ENCODE measurements at regions not wholly inside any gene's neighbourhood (a gene's known extent, or its start where the extent isn't known, plus 50 kb on each side); places are given as distances from the start of the nearest gene placed in this dataset.

GRCh38 chr5:114184006-114184405 is 177.9 kb upstream of the KCNN2 start:
- DNase-seq = no peak

DNA sequence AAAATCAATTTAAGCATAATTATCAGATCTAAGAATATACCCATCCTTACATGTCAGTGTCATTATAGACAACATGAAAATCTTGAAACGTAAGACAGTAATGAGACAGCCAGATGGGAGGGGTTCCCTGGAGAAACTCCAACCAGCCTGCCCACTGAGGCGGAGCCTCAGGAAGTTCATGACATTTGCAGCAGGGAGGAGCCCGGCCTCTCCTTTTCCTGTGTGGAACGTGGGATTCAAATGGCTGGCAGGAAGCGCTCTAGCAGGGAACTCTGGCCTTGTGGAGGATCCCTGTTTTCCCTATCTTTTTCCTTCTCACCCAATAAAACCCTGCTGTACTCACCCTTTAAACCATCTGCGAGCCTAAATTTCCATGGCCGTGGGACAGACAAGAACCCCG is 176.6 kb upstream of the KCNN2 start:
- no peak for DNase-seq

- no peak for DNase-seq
These were observed 170.4 kb upstream of the KCNN2 start for GRCh38 chr5:114191441-114191840.

GRCh38 chr5:114192108-114192507 is 169.8 kb upstream of the KCNN2 start:
- DNase-seq = no peak

- no peak for DNase-seq
These were observed 160.5 kb upstream of the KCNN2 start for GRCh38 chr5:114201332-114201731.

DNA sequence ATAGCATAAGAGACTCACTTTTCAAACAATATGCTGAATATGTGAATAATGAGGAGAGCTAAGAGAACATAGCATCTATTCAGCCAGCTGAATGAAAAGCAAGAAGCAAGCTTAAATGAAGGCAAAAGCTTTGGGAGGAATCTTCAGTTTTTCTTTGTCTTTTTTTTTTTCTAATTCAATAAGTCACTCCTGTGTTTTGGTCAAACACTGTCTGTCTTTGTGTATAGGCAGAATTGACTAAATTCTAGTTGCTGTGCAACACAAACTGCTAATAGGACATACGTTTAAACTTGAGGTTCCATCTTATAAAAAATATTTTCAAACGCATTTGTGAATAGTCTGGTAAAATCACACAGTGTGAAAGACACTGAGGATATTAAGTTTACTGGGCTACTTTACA is 156.9 kb upstream of the KCNN2 start:
- DNase-seq = no peak

GRCh38 chr5:114206640-114207039 is 155.2 kb upstream of the KCNN2 start:
- DNase-seq = no peak

DNA sequence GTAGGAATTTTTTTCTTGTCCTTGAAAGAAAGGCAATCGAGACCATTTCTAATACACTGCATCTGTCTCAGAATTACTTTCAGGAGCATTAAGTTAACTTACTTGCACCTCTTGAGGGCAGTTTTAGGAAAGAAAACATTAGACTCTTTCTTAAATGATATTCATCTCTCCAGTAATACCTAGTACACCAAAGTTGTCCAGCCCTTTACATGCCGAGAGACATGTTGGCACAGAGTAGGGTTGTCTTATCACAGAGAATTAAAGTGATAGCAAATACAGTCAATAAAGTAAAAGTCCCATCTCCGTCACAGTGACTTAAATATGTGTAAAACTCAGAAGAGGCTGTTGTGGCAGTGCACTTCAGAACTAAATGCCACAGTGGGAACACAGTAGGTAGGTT is 154.3 kb upstream of the KCNN2 start:
- DNase-seq = no peak

GRCh38 chr5:114208120-114208519 is 153.8 kb upstream of the KCNN2 start:
- no peak for DNase-seq

- DNase-seq = no peak
These were observed 153.3 kb upstream of the KCNN2 start for GRCh38 chr5:114208588-114208987.

DNA sequence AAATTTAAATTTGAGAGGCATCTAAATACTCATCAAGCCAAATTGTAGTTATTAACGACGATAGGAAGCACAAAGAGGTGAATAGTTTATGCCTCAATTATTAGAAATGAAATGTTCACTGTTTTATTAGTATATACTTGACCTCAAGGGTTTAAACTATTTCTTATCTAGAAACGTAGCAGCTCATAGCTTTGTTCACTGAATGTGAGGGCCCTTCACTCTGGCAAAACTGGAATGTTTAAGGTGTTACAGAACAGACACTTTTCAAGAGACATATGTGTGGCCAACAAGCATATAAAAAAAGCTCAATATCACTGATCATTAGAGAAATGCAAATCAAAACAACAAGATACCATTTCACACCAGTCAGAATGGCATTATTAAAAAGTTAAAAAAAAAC is 151.2 kb upstream of the KCNN2 start:
- DNase-seq = no peak

GRCh38 chr5:114221807-114222206 is 140.1 kb upstream of the KCNN2 start:
- no peak for DNase-seq

DNA sequence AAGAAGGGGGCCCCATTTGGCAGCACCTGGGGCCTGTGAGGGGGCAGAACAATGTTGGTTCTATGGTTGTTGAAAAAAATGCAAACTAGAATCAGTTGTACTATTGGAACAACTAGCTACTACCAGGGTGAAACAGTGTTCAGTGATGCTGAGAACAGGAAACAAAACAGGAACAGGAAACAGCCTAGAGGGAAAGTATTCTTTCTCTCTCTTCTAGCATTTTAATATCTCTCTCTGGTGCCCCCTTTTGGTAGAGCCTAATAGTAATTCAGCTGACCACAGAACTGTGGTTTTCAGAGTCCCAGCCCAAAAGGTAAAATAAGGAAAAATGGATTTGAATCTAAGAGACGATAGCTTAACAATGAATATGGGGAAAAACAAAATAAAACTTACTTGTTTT is 138.0 kb upstream of the KCNN2 start:
- no peak for DNase-seq

DNA sequence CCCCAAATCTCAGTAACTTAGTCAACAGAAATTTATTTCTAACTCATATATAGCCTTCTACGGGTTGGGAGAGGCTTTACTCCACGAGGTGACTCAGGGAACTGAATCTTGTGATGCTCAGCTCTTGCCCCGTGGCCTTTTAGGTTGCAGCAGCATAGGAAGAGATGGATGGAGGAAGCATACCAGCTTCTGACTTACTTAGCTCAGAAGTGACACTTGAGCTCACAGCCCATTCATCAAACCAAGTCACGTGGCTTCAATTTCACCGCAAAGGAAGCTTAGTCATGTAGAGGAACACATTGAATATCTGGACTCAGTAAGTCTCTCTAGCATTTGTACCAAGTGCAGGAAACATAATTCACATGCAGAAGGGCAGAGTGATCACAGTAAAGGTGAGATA is 124.1 kb upstream of the KCNN2 start:
- no peak for DNase-seq

DNA sequence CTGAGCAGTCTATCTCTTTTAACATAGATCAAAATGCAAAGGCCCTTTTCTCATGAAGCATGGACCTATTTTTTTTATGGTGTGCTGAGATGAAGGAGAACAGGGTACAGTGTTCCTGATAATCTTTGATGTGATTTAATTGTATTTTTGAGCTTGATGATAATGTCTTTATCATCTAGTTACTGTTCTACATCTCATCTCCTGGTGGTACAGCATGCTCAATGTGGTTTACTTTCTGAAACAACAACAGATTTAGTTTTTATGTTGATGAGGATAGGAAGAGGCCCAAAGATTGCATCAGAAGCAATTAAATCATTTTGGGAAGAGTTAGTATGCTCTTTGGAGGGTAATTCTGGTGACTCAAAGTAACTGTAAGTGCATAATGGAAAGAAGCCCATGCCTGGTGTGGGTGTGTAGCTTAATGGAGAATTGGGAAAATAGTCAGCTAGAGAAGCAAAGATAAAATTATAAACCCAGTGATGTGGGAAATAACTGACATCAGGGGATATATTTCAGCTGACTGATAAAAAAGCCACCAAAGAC is 123.0 kb upstream of the KCNN2 start:
- DNase-seq = no peak

DNA sequence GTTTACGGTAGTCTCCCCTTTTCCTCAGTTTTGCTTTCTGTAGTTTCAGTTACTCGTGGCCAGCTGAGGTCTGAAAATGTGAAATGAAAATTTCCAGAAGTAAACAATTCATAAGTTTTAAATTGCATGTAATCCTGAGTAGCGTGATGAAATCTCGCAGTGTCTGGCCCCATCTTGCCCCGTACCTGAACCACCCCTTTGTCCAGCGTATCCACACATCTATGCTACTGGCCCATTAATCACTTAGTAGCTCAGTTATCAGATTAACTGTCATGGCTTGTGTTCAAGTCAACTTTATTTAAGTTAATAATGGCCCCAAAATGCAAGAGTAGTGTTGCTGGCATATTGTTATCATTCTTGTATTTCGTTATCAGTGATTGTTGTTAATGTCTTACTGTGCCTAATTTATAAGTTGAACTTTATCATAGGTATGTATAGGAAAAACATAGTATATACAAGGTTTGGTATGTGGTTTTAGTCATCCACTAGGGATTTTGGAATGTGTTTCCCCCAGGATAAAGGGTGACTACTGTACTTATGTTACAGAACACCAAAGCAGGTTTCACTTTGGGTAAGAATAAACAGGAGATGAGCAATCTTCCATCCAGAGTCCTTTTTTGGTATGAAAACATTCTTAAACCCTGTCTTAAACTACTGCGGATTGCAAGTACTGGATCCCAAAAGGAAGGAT is 118.4 kb upstream of the KCNN2 start:
- DNase-seq = no peak

DNA sequence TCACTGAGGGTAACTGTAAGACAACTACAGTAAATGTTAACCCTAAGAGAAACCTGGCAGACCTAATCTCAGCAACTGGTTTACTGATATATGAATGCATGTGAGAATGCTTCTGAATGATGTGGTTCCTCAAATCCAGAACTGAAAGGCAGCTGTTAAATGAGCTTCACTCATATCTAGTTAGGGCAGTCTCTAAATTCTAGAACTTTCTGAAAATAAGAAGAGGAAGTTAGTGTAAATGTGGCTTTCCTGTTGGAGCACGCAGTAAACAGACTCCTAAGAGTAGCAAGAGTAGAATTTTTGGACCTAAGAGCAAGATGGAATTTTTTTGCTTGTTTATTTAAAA is 117.9 kb upstream of the KCNN2 start:
- no peak for DNase-seq

DNA sequence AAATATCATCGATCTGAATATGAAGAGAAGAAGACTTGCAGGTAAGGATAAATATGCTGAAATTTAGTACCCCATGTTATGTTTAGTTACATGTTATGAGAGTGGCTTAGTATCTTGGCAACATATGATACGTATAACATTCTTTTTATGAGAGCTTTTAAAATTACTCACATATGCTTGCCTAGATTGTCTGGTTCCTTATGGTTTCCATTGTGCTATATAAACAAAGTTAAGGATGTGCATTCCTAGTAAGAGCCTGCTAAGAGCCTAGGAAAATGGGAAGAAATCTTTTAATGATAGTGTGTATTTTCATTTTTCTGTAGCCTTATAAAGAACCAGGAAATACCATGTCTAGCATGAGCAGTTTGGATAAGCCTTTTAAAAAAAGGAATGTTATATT is 112.0 kb upstream of the KCNN2 start:
- no peak for DNase-seq

DNA sequence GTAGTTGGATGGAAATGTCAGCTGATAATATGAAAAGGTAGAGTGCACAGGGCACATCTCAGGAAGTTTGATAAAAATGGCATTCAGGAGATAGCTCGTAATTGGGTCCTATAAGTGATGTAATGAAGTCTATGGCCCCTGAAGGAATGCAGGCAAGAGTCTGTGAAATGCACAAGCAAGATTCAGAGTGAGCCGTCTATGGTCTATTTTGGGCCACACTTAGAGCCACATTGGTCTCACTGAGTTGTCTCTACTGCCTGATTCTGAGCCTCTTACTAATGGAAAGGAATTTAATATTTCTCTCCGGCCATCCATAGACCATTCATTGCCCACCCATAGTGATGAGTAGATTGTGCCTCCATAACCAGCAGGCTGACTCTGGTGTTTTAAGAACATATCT is 111.3 kb upstream of the KCNN2 start:
- DNase-seq = no peak

- DNase-seq = no peak
These were observed 109.6 kb upstream of the KCNN2 start for GRCh38 chr5:114252226-114252625.

GRCh38 chr5:114255260-114255659 is 106.6 kb upstream of the KCNN2 start:
- no peak for DNase-seq

GRCh38 chr5:114261989-114262388 is 99.9 kb upstream of the KCNN2 start:
- DNase-seq = no peak

GRCh38 chr5:114265432-114266060 is 96.3 kb upstream of the KCNN2 start:
- DNase-seq = no peak

DNA sequence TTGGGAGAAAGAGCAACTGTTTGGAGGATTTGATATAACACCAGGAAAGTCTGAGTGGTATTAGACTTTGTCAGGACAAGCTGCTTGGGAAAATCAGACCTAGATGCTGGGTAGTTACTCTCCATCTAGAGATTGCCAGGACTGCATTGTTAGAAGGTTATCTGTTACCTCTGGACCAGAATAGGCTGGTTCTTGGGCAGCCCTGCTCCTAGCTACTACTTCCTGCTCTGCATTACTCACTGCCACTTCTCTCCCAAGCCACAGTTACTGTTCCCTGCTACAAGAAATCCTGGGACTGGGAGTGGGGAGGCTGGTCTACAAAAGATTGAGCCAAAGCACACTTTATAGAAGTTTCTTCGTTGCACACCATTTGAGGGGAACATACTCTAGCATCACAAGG is 95.5 kb upstream of the KCNN2 start:
- no peak for DNase-seq

DNA sequence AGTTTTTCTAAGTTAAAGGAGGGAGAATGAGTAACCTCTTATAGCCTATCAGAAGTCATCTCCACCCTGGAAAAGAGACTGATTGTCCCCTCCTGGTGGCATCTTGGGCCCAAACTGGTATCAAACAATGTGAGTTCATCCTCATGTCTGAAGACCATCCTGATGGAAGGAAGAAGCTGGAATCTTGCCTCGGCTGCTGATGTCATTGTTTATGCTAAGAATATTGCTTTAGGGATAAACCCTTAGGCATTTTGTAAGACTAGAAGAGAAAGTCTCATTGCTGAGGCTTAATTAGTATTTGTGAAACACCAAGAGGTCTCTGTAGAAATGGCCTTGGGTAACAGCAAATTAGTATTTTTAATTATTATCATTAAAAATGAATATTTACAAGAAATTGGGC is 65.7 kb upstream of the KCNN2 start:
- DNase-seq = no peak

Measured in stimulated activated CD4-positive, alpha-beta T cell treated with anti-CD3 and anti-CD28 coated beads, Interleukin-1b, Interleukin-23, amount 100 ng/mL, for 48 hours (primary cell).